ENCODE measurements at regions not wholly inside any gene's neighbourhood (a gene's known extent, or its start where the extent isn't known, plus 50 kb on each side); places are given as distances from the start of the nearest gene placed in this dataset.

DNA sequence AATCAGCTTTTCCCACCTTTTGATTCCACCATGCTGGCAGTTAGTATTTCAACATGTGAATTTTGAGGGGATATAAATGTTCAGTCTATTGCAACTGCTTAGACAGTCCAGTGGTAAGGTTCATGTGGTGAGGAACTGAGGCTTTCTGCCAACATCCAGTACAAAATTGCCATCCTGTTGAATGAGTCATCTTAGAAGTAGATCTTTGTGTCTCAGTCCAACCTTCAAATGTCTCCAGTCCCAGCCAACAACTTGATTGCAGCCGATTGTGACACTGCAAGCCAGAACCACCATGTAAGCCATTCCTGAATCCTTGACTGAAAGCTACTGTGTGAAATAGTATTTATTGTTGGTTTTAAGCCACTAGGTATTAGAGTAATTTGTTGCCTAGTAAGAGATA, 331.5 kb upstream of the GRIN3A start:
- no peaks in the 10 kb centered on the region for H3K36me3 ChIP-seq (replicated peaks in 1 of 2; ENCODE audit: control insufficient read depth in 1 of 2, insufficient read depth in 2 of 2, low read length in 1 of 2)
- TF ChIP-seq GABPA (IDR thresholded peaks at IDR 0.05; ENCODE audit: low read depth) (no peak), SIN3A (IDR thresholded peaks at IDR 0.05; ENCODE audit: borderline replicate concordance, low read depth, low read length) (no peak), TCF12 (IDR thresholded peaks at IDR 0.05) (no peak), RAD21 (IDR thresholded peaks at IDR 0.05; ENCODE audit: low read length) (no peak), POLR2AphosphoS5 (IDR thresholded peaks at IDR 0.05; ENCODE audit: low read depth, low read length) (no peak), NRF1 (IDR thresholded peaks at IDR 0.05; ENCODE audit: low read depth, low read length) (no peak), SMC3 (IDR thresholded peaks at IDR 0.05; ENCODE audit: low read depth, low read length) (no peak), TEAD4 (IDR thresholded peaks at IDR 0.05; ENCODE audit: borderline replicate concordance, insufficient read depth) (no peak), FOSL2 (IDR thresholded peaks at IDR 0.05; ENCODE audit: borderline replicate concordance, low read depth) (no peak), MXI1 (IDR thresholded peaks at IDR 0.05; ENCODE audit: low read depth, low read length) (no peak), ELF1 (IDR thresholded peaks at IDR 0.05) (no peak), MEF2A (IDR thresholded peaks at IDR 0.05; ENCODE audit: borderline replicate concordance, low read depth) (no peak), EP300 (IDR thresholded peaks at IDR 0.05; ENCODE audit: borderline replicate concordance in 1 of 2, low read depth in 1 of 2, low read length in 1 of 2) (no peak), RXRA (IDR thresholded peaks at IDR 0.05; ENCODE audit: borderline replicate concordance, low read depth) (no peak)
- TF ChIP-seq, protein P1, sequence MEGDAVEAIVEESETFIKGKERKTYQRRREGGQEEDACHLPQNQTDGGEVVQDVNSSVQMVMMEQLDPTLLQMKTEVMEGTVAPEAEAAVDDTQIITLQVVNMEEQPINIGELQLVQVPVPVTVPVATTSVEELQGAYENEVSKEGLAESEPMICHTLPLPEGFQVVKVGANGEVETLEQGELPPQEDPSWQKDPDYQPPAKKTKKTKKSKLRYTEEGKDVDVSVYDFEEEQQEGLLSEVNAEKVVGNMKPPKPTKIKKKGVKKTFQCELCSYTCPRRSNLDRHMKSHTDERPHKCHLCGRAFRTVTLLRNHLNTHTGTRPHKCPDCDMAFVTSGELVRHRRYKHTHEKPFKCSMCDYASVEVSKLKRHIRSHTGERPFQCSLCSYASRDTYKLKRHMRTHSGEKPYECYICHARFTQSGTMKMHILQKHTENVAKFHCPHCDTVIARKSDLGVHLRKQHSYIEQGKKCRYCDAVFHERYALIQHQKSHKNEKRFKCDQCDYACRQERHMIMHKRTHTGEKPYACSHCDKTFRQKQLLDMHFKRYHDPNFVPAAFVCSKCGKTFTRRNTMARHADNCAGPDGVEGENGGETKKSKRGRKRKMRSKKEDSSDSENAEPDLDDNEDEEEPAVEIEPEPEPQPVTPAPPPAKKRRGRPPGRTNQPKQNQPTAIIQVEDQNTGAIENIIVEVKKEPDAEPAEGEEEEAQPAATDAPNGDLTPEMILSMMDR (IDR thresholded peaks at IDR 0.05): no peak
- TF ChIP-seq, protein P2, sequence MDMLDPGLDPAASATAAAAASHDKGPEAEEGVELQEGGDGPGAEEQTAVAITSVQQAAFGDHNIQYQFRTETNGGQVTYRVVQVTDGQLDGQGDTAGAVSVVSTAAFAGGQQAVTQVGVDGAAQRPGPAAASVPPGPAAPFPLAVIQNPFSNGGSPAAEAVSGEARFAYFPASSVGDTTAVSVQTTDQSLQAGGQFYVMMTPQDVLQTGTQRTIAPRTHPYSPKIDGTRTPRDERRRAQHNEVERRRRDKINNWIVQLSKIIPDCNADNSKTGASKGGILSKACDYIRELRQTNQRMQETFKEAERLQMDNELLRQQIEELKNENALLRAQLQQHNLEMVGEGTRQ (IDR thresholded peaks at IDR 0.05; ENCODE audit: borderline replicate concordance, low read depth, low read length): no peak
- H3K27me3 ChIP-seq (ENCODE audit: insufficient read depth): no peaks in the 10 kb centered on the region
- no peak overlapping the region for H3K27ac ChIP-seq (ENCODE audit: low read depth in 2 of 2, low read length in 1 of 2)
- POLR2A ChIA-PET: no interaction called here
- 0% methylated on average over 1 of the region's 1 CpG for WGBS (ENCODE audit: low lambda C conversion rate)
- H4K20me1 ChIP-seq (ENCODE audit: insufficient read depth): no peaks in the 10 kb centered on the region
- no peak overlapping the region for H2AFZ ChIP-seq (ENCODE audit: low read depth)
- no peak for DNase-seq
- no peaks in the 10 kb centered on the region for H3K79me2 ChIP-seq (ENCODE audit: insufficient read depth)
- H3K9me3 ChIP-seq: no peaks in the 10 kb centered on the region
- H3K4me2 ChIP-seq: no peak overlapping the region
- H3F3A ChIP-seq (replicated peaks; ENCODE audit: insufficient read depth): no peaks in the 10 kb centered on the region
- no peaks in the 10 kb centered on the region for H3K4me1 ChIP-seq (ENCODE audit: control insufficient read depth in 1 of 2, insufficient read depth in 2 of 2, low read depth in 1 of 2, low read length in 1 of 2)
- no peak overlapping the region for H3K4me3 ChIP-seq (ENCODE audit: low read depth in 2 of 2, low read length in 1 of 2)
- H3K9ac ChIP-seq: no peak overlapping the region
- CTCF ChIA-PET: interaction anchor here (0.9 kb wide), 1 partner anchor 24 kb away, joined by 3 read pairs; no protein-coding TSS in a partner anchor
- no peaks in the 10 kb centered on the region for H3K9me2 ChIP-seq

DNA sequence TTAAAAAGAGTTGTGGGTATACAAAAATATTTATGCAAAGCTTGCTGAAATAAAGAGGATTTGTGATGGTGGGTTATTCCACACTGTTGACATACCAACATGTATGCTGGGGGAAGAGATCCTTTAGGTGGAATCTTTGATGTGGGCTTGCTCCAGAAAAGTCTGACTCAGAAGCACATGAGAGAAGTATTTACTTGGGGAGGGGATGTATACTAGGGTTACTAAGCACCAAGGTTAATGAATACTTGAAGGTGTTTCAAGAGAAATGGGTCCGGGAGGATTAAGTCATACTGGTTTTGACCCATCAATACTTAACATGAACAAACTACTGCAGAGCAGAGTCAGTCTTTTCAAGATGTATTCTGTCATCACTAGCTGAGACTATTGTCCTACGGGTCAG, 316.4 kb upstream of the GRIN3A start:
- Histone ChIP-seq H3F3A (replicated peaks; ENCODE audit: insufficient read depth) (no peaks in the 10 kb centered on the region), H3K27ac (ENCODE audit: low read depth in 2 of 2, low read length in 1 of 2) (no peak overlapping the region), H3K4me2 (no peak overlapping the region), H3K4me1 (ENCODE audit: control insufficient read depth in 1 of 2, insufficient read depth in 2 of 2, low read depth in 1 of 2, low read length in 1 of 2) (no peaks in the 10 kb centered on the region), H3K9me3 (no peaks in the 10 kb centered on the region), H4K20me1 (ENCODE audit: insufficient read depth) (no peaks in the 10 kb centered on the region), H3K27me3 (ENCODE audit: insufficient read depth) (no peaks in the 10 kb centered on the region), H3K9ac (no peak overlapping the region), H3K4me3 (ENCODE audit: low read depth in 2 of 2, low read length in 1 of 2) (no peak overlapping the region), H3K9me2 (no peaks in the 10 kb centered on the region), H3K79me2 (ENCODE audit: insufficient read depth) (no peaks in the 10 kb centered on the region), H3K36me3 (replicated peaks in 1 of 2; ENCODE audit: control insufficient read depth in 1 of 2, insufficient read depth in 2 of 2, low read length in 1 of 2) (no peaks in the 10 kb centered on the region), H2AFZ (ENCODE audit: low read depth) (no peak overlapping the region)
- no peak for DNase-seq
- TF ChIP-seq RAD21 (IDR thresholded peaks at IDR 0.05; ENCODE audit: low read length) (no peak), RXRA (IDR thresholded peaks at IDR 0.05; ENCODE audit: borderline replicate concordance, low read depth) (no peak), SIN3A (IDR thresholded peaks at IDR 0.05; ENCODE audit: borderline replicate concordance, low read depth, low read length) (no peak), FOXM1 (IDR thresholded peaks at IDR 0.05; ENCODE audit: low read depth) (no peak), GABPA (IDR thresholded peaks at IDR 0.05; ENCODE audit: low read depth) (no peak), RCOR1 (IDR thresholded peaks at IDR 0.05; ENCODE audit: low read length) (no peak), ELF1 (IDR thresholded peaks at IDR 0.05) (no peak), TCF12 (IDR thresholded peaks at IDR 0.05) (no peak)
- TF ChIP-seq, protein P3, sequence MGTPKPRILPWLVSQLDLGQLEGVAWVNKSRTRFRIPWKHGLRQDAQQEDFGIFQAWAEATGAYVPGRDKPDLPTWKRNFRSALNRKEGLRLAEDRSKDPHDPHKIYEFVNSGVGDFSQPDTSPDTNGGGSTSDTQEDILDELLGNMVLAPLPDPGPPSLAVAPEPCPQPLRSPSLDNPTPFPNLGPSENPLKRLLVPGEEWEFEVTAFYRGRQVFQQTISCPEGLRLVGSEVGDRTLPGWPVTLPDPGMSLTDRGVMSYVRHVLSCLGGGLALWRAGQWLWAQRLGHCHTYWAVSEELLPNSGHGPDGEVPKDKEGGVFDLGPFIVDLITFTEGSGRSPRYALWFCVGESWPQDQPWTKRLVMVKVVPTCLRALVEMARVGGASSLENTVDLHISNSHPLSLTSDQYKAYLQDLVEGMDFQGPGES (IDR thresholded peaks at IDR 0.05; ENCODE audit: low read depth, low read length): no peak
- POLR2A ChIA-PET: no interaction called here
- 0% methylated on average over 2 of the region's 2 CpGs for WGBS (ENCODE audit: low lambda C conversion rate)
- CTCF ChIA-PET: no interaction called here
